ENCODE measurements at regions not wholly inside any gene's neighbourhood (a gene's known extent, or its start where the extent isn't known, plus 50 kb on each side); places are given as distances from the start of the nearest gene placed in this dataset.

- no TSS peak for BruUV-seq (replicated peaks)
- intact Hi-C loops (cut with micrococcal nuclease): no loop called here
- FAIRE-seq: no peak
Observed at GRCh38 chr16:82402665-82403218, 224.0 kb upstream of the CDH13 start.

More at GRCh38 chr16:82402665-82403218, 224.0 kb upstream of the CDH13 start:
- H3K27ac ChIP-seq (ENCODE audit: insufficient read depth, low read depth, low read length): no peak overlapping the region
- DNase-seq (ENCODE audit: low read depth, low spot score): no peak
- H3K9me1 ChIP-seq (replicated peaks; ENCODE audit: control insufficient read depth, extremely low read depth, insufficient read depth, low read length): no peaks in the 10 kb centered on the region
- H3K4me2 ChIP-seq (ENCODE audit: insufficient read depth, low read length): no peak overlapping the region
- H4K20me1 ChIP-seq (replicated peaks; ENCODE audit: control insufficient read depth, extremely low read depth, insufficient read depth, low read length): peaks cover 2% of the 10 kb centered on the region
- H3K4me1 ChIP-seq (ENCODE audit: control insufficient read depth, extremely low read depth, insufficient read depth, low read length): no peaks in the 10 kb centered on the region
- H3K4me3 ChIP-seq (replicated peaks in 1 of 3; ENCODE audit: insufficient read depth in 1 of 3, low read depth in 1 of 3, low read length in 3 of 3): no peak overlapping the region
- no peaks in the 10 kb centered on the region for H3K9me3 ChIP-seq (replicated peaks; ENCODE audit: control insufficient read depth, insufficient read depth, low read length)
- dilution Hi-C loops (cut with MboI; ENCODE audit: extremely low pct_ligation_motif_present, low sequenced_read_pairs): no loop called here
- H3K9ac ChIP-seq (replicated peaks; ENCODE audit: extremely low read depth, insufficient read depth, low read length): no peak overlapping the region
- H2AFZ ChIP-seq (ENCODE audit: low read depth, low read length): no peak overlapping the region
- CTCF ChIA-PET: no interaction called here
- POLR2A ChIA-PET: no interaction called here
- no peaks in the 10 kb centered on the region for H3K36me3 ChIP-seq (ENCODE audit: control insufficient read depth in 2 of 2, extremely low read depth in 1 of 2, insufficient read depth in 2 of 2, low read length in 2 of 2)
- no peaks in the 10 kb centered on the region for H3K79me2 ChIP-seq (ENCODE audit: control insufficient read depth, insufficient read depth, low read length)
- peaks cover 6 to 9% of the 10 kb centered on the region in 2 experiments for H3K27me3 ChIP-seq (ENCODE audit: control insufficient read depth in 2 of 2, insufficient read depth in 2 of 2, low read length in 2 of 2)
- TF ChIP-seq FOS (IDR thresholded peaks at IDR 0.05; ENCODE audit: borderline replicate concordance, insufficient read depth, low read length) (no peak), MAX (IDR thresholded peaks at IDR 0.05; ENCODE audit: insufficient read depth, insufficient read length) (no peak), EZH2 (IDR thresholded peaks at IDR 0.05; ENCODE audit: borderline replicate concordance, low read depth, low read length, severe bottlenecking) (no peak), MYC (IDR thresholded peaks at IDR 0.05; ENCODE audit: low read depth, low read length) (no peak), GATA2 (IDR thresholded peaks at IDR 0.05; ENCODE audit: insufficient read depth, insufficient read length, low read depth, low read length) (no peak), JUN (IDR thresholded peaks at IDR 0.05; ENCODE audit: borderline replicate concordance, insufficient read depth, insufficient read length, low read depth) (no peak), CTCF (IDR thresholded peaks at IDR 0.05; ENCODE audit: extremely low read depth in 1 of 2, insufficient read depth in 1 of 2, low read depth in 1 of 2, low read length in 2 of 2) (no peak), POLR2A (IDR thresholded peaks at IDR 0.05; ENCODE audit: low read depth, low read length) (no peak), POLR2AphosphoS5 (IDR thresholded peaks at IDR 0.05; ENCODE audit: insufficient read depth, low read depth, low read length) (no peak)

All from endothelial cell of umbilical vein (primary cell).